H9 (cell line): ENCODE measurements at regions not wholly inside any gene's neighbourhood (a gene's known extent, or its start where the extent isn't known, plus 50 kb on each side); places are given as distances from the start of the nearest gene placed in this dataset.

ENCODE experiments used
- DNase-seq: peaks from one replicate; pipeline ENCODE4 v3.0.0-alpha.2; 2017
- H2AFZ ChIP-seq: one replicate; pipeline ENCODE4 v1.6.1; 2013; ENCODE audit warnings: mild to moderate bottlenecking, low read length, control low read depth, moderate library complexity
- H2AK5ac ChIP-seq: 2 replicates; pipeline ENCODE4 v1.6.1; 2013; ENCODE audit warnings: low read length, control low read depth, mixed read lengths; ENCODE audit not compliant: insufficient read length
- H2BK120ac ChIP-seq: one replicate; pipeline ENCODE4 v1.6.1; 2013; ENCODE audit warnings: low read depth, mild to moderate bottlenecking, low read length, control low read depth, inconsistent platforms; ENCODE audit not compliant: poor library complexity, severe bottlenecking
- H2BK12ac ChIP-seq: 2 replicates; pipeline ENCODE4 v1.6.1; 2013; ENCODE audit warnings: low read length, control low read depth, mixed read lengths, low read depth; ENCODE audit not compliant: insufficient read length
- H2BK15ac ChIP-seq: 2 replicates; pipeline ENCODE4 v1.6.1; 2013; ENCODE audit warnings: low read depth, low read length, control low read depth
- H2BK20ac ChIP-seq: one replicate; pipeline ENCODE4 v1.6.1; 2013; ENCODE audit warnings: low read depth, mild to moderate bottlenecking, low read length, control low read depth, inconsistent platforms; ENCODE audit not compliant: poor library complexity, severe bottlenecking
- H2BK5ac ChIP-seq: 2 replicates; pipeline ENCODE4 v1.6.1; 2013; ENCODE audit warnings: low read length, control low read depth, mixed read lengths; ENCODE audit not compliant: insufficient read length
- H3K14ac ChIP-seq: 2 replicates; pipeline ENCODE4 v1.6.1; 2013; ENCODE audit warnings: low read length, control low read depth; ENCODE audit not compliant: insufficient read depth
- H3K18ac ChIP-seq: 2 replicates; pipeline ENCODE4 v1.6.1; 2013; ENCODE audit warnings: low read depth, mild to moderate bottlenecking, mixed read lengths, low read length, control low read depth; ENCODE audit not compliant: insufficient read length
- H3K23ac ChIP-seq: 2 replicates; pipeline ENCODE4 v1.6.1; 2013; ENCODE audit warnings: low read length, control low read depth, mixed read lengths, low read depth; ENCODE audit not compliant: insufficient read length
- H3K23me2 ChIP-seq: 2 replicates; pipeline ENCODE4 v1.6.1; 2013; ENCODE audit warnings: low read depth, mild to moderate bottlenecking, mixed read lengths, low read length, control low read depth; ENCODE audit not compliant: insufficient read length, poor library complexity, severe bottlenecking
- H3K27ac ChIP-seq: 2 replicates; pipeline ENCODE4 v1.5.1; 2013; ENCODE audit warnings: low read length, control low read depth, mixed read lengths, low read depth; ENCODE audit not compliant: insufficient read length
- H3K27me3 ChIP-seq: 2 replicates; pipeline ENCODE4 v1.6.1; 2013; ENCODE audit warnings: low read length, control low read depth, inconsistent platforms; ENCODE audit not compliant: insufficient read depth
- H3K4ac ChIP-seq: 2 replicates; pipeline ENCODE4 v1.6.1; 2013; ENCODE audit warnings: low read depth, mild to moderate bottlenecking, control low read depth, inconsistent platforms, low read length, moderate library complexity
- H3K4me1 ChIP-seq: 2 replicates; pipeline ENCODE4 v1.6.1; 2013; ENCODE audit warnings: low read length, control low read depth, inconsistent platforms; ENCODE audit not compliant: insufficient read depth
- H3K4me2 ChIP-seq: 2 replicates; pipeline ENCODE4 v1.6.1; 2013; ENCODE audit warnings: low read length, control low read depth, mixed read lengths; ENCODE audit not compliant: insufficient read length, insufficient read depth
- H3K56ac ChIP-seq: 2 replicates; pipeline ENCODE4 v1.6.1; 2013; ENCODE audit warnings: low read depth, mild to moderate bottlenecking, mixed read lengths, low read length, control low read depth; ENCODE audit not compliant: insufficient read length
- H3K79me1 ChIP-seq: 2 replicates; pipeline ENCODE4 v1.6.1; 2013; ENCODE audit warnings: low read depth, mild to moderate bottlenecking, moderate library complexity, low read length, control low read depth, inconsistent platforms; ENCODE audit not compliant: insufficient read depth, poor library complexity, severe bottlenecking
- H3K79me2 ChIP-seq: 2 replicates; pipeline ENCODE4 v1.6.1; 2013; ENCODE audit warnings: low read length, control low read depth, inconsistent platforms; ENCODE audit not compliant: insufficient read depth
- H3K9ac ChIP-seq: 2 replicates; pipeline ENCODE4 v1.6.1; 2013; ENCODE audit warnings: low read length, control low read depth, mixed read lengths; ENCODE audit not compliant: insufficient read length; ENCODE audit errors: extremely low read depth
- H3K9me3 ChIP-seq: one replicate; pipeline ENCODE4 v1.6.1; 2013; ENCODE audit warnings: low read depth, low read length, inconsistent platforms; ENCODE audit not compliant: control insufficient read depth
- H3T11ph ChIP-seq: one replicate; pipeline ENCODE4 v1.6.1; 2013; ENCODE audit warnings: mild to moderate bottlenecking, low read length, control low read depth, inconsistent platforms
- H4K20me1 ChIP-seq: one replicate; pipeline ENCODE4 v1.6.1; 2013; ENCODE audit not compliant: control insufficient read depth, insufficient read length, insufficient read depth
- H4K5ac ChIP-seq: 2 replicates; pipeline ENCODE4 v1.6.1; 2013; ENCODE audit warnings: low read depth, mild to moderate bottlenecking, mixed read lengths, low read length, control low read depth; ENCODE audit not compliant: insufficient read length
- H4K8ac ChIP-seq: replicated peaks from 2 replicates; pipeline ENCODE4 v1.6.1; 2013; ENCODE audit warnings: low read length, control low read depth, mixed read lengths, low read depth; ENCODE audit not compliant: insufficient read length
- H4K91ac ChIP-seq: 2 replicates; pipeline ENCODE4 v1.6.1; 2013; ENCODE audit warnings: low read depth, mild to moderate bottlenecking, moderate library complexity, mixed read lengths, low read length, control low read depth; ENCODE audit not compliant: insufficient read length
- H3K27ac Mint-ChIP-seq, 3 experiments: 2 replicates in 2 of 3; 3 replicates in 1 of 3; pipeline ENCODE4 v1.8.0; 2020 to 2021; ENCODE audit warnings: mixed read lengths in 3 of 3, mild to moderate bottlenecking in 1 of 3, moderate library complexity in 1 of 3
- H3K27me3 Mint-ChIP-seq: 2 replicates; pipeline ENCODE4 v1.8.0; 2021; ENCODE audit warnings: low read depth, mild to moderate bottlenecking, moderate library complexity, mixed read lengths
- H3K36me3 Mint-ChIP-seq, 3 experiments: 2 replicates in 2 of 3; 3 replicates in 1 of 3; pipeline ENCODE4 v1.8.0; 2020 to 2021; ENCODE audit warnings: low read depth in 3 of 3, mixed read lengths in 3 of 3; ENCODE audit not compliant: insufficient read depth in 1 of 3
- H3K4me1 Mint-ChIP-seq, 2 experiments: 2 replicates each; pipeline ENCODE4 v1.8.0; 2020; ENCODE audit warnings: mixed read lengths in 2 of 2
- H3K4me3 Mint-ChIP-seq, 2 experiments: 2 replicates in 1 of 2; 3 replicates in 1 of 2; pipeline ENCODE4 v1.8.0; 2020 to 2021; ENCODE audit warnings: mild to moderate bottlenecking in 2 of 2, mixed read lengths in 2 of 2, moderate library complexity in 1 of 2
- H3K9me3 Mint-ChIP-seq, 2 experiments: 2 replicates in 1 of 2; 3 replicates in 1 of 2; pipeline ENCODE4 v1.8.0; 2020; ENCODE audit warnings: mild to moderate bottlenecking in 2 of 2, mixed read lengths in 2 of 2, moderate library complexity in 1 of 2
- WGBS: extraction: QIAGEN DNeasy Blood & Tissue Kit; methylation state at CpG from one replicate; pipeline ENCODE4 v1.1.7; 2013; ENCODE audit warnings: missing lambda C conversion rate, low lambda C conversion rate, mixed read lengths; ENCODE audit not compliant: insufficient read length; ENCODE audit errors: extremely low coverage; 5-methylcytosine and 5-hydroxymethylcytosine counted together
- TF ChIP-seq, protein P1 (sequence below): fragments of 200-600 bp; sonication (generic); conservative IDR thresholded peaks from 3 replicates; pipeline ENCODE4 v1.8.0; 2021; ENCODE audit warnings: antibody characterized with exemption, mild to moderate bottlenecking

- Histone ChIP-seq H3K4ac (no peak overlapping the region), H2BK5ac (no peak overlapping the region), H2BK120ac (no peak overlapping the region), H3K23me2 (no peaks in the 10 kb centered on the region), H3K4me2 (no peak overlapping the region), H3K4me1 (no peaks in the 10 kb centered on the region), H4K91ac (no peak overlapping the region), H2BK12ac (no peak overlapping the region), H2AFZ (no peak overlapping the region), H3K18ac (no peak overlapping the region), H3K23ac (no peak overlapping the region), H3K14ac (no peak overlapping the region), H3K27me3 (no peaks in the 10 kb centered on the region), H3K9ac (no peak overlapping the region), H3K79me2 (no peaks in the 10 kb centered on the region), H2AK5ac (no peak overlapping the region), H3K9me3 (no peaks in the 10 kb centered on the region), H2BK15ac (no peak overlapping the region), H4K5ac (no peak overlapping the region), H4K8ac (no peak overlapping the region), H4K20me1 (no peaks in the 10 kb centered on the region), H3K79me1 (no peaks in the 10 kb centered on the region), H3T11ph (no peak overlapping the region), H3K27ac (no peak overlapping the region), H3K56ac (no peak overlapping the region), H2BK20ac (no peak overlapping the region)
- H3K4me3 Mint-ChIP-seq, result no peak overlapping the region
- DNase-seq, result no peak
- H3K9me3 Mint-ChIP-seq, result no peaks in the 10 kb centered on the region
- no CpG with 5 or more reads among the region's 2 CpGs for WGBS
- TF ChIP-seq, protein P1, sequence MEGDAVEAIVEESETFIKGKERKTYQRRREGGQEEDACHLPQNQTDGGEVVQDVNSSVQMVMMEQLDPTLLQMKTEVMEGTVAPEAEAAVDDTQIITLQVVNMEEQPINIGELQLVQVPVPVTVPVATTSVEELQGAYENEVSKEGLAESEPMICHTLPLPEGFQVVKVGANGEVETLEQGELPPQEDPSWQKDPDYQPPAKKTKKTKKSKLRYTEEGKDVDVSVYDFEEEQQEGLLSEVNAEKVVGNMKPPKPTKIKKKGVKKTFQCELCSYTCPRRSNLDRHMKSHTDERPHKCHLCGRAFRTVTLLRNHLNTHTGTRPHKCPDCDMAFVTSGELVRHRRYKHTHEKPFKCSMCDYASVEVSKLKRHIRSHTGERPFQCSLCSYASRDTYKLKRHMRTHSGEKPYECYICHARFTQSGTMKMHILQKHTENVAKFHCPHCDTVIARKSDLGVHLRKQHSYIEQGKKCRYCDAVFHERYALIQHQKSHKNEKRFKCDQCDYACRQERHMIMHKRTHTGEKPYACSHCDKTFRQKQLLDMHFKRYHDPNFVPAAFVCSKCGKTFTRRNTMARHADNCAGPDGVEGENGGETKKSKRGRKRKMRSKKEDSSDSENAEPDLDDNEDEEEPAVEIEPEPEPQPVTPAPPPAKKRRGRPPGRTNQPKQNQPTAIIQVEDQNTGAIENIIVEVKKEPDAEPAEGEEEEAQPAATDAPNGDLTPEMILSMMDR, result no peak
- H3K27ac Mint-ChIP-seq, result no peak overlapping the region
- peaks cover 2 to 3% of the 10 kb centered on the region in 2 experiments; a peak in 3 of 4 replicates for H3K4me1 Mint-ChIP-seq
- H3K36me3 Mint-ChIP-seq, result no peaks in the 10 kb centered on the region
- H3K27me3 Mint-ChIP-seq, result no peaks in the 10 kb centered on the region; the same call in 1 of the 2 replicates
These were observed 124.5 kb downstream of the CAAP1 start for GRCh38 chr9:26768145-26768544.
